ENCODE measurements at regions not wholly inside any gene's neighbourhood (a gene's known extent, or its start where the extent isn't known, plus 50 kb on each side); places are given as distances from the start of the nearest gene placed in this dataset.
"Not testable (repeated sequence)": the region's sequence is repeated elsewhere in the genome, so short reads cannot be mapped to it uniquely, and the experiment has no call there.

DNA sequence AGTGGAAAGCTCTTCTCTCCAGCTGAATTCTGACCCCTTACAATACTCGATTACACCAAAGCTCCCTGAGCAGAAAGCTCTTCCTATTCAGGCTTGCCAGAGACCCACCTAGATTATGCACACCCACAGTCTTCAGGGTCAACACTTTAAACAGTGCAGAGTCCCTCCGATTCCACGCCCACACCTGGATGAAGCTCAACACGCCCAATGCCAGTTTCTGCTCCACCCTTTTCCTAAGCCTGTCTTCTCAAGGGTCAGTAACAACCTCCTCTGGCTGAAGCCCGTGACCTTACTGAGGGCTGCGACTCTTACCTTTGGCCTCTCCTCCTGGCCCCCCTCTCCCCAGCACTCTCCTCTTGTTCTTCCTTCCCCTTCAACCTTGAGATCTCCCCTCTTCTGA lies 492.0 kb upstream of the SALL3 start:
- ATAC-seq (ENCODE audit: insufficient read depth, low read depth) (no peak), DNase-seq (no peak)
- Histone ChIP-seq H3K36me3 (ENCODE audit: insufficient read depth, low read length) (no peaks in the 10 kb centered on the region), H3K4me3 (ENCODE audit: low read depth in 1 of 2, low read length in 2 of 2) (no peak overlapping the region), H3K4me2 (ENCODE audit: insufficient read depth, low read length) (no peak overlapping the region), H2AFZ (ENCODE audit: low read depth, low read length) (no peak overlapping the region), H3K9ac (ENCODE audit: low read depth, low read length) (no peak overlapping the region), H3K27ac (ENCODE audit: low read length) (no peak overlapping the region), H3K27me3 (ENCODE audit: insufficient read depth, low read length, poor library complexity) (peaks cover 3% of the 10 kb centered on the region), H3K4me1 (ENCODE audit: insufficient read depth, low read length) (no peaks in the 10 kb centered on the region), H4K20me1 (ENCODE audit: insufficient read depth, low read length) (no peaks in the 10 kb centered on the region), H3K9me3 (ENCODE audit: insufficient read depth, low read length, severe bottlenecking) (peaks cover 2% of the 10 kb centered on the region), H3K79me2 (ENCODE audit: insufficient read depth, low read length) (no peaks in the 10 kb centered on the region)
- TF ChIP-seq, protein P1, sequence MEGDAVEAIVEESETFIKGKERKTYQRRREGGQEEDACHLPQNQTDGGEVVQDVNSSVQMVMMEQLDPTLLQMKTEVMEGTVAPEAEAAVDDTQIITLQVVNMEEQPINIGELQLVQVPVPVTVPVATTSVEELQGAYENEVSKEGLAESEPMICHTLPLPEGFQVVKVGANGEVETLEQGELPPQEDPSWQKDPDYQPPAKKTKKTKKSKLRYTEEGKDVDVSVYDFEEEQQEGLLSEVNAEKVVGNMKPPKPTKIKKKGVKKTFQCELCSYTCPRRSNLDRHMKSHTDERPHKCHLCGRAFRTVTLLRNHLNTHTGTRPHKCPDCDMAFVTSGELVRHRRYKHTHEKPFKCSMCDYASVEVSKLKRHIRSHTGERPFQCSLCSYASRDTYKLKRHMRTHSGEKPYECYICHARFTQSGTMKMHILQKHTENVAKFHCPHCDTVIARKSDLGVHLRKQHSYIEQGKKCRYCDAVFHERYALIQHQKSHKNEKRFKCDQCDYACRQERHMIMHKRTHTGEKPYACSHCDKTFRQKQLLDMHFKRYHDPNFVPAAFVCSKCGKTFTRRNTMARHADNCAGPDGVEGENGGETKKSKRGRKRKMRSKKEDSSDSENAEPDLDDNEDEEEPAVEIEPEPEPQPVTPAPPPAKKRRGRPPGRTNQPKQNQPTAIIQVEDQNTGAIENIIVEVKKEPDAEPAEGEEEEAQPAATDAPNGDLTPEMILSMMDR (IDR thresholded peaks at IDR 0.05; ENCODE audit: borderline replicate concordance, extremely low read depth, low read length, poor library complexity, severe bottlenecking): no peak
- TF ChIP-seq EZH2 (IDR thresholded peaks at IDR 0.05; ENCODE audit: borderline replicate concordance, low read depth, low read length, severe bottlenecking): no peak

DNA sequence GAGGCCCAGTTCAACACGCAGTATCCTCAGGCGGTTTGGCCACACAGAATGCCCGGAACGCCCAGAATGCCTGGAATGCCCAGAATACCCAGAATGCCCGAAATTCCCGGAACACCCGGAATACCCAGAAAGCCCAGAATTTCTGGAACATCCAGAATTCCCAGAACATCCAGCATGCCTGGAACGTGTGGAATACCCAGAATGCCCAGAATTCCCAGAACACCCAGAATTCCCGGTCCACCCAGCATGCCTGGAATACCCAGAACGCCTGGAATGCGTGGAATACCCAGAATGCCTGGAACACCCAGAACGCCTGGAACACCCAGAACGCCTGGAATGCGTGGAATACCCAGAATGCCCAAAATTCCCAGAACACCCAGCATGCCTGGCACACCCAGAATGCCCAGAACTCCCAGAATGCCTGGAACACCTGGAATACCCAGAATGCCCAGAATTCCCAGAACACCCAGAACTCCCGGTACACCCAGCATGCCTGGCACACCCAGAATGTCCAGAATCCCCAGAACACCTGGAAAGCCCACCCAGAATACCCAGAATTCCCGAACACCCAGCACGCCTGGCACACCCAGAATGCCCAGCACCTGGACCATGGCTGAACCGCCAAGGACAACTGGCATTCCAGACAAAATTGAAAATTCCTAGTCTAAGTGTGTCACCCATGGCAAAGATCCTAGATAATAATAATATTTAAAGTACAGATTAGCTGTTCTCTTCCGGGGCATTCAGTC lies 487.4 kb upstream of the SALL3 start:
- Histone ChIP-seq H3K4me2 (ENCODE audit: insufficient read depth, low read length) (no peak overlapping the region), H3K9ac (ENCODE audit: low read depth, low read length) (no peak overlapping the region), H2AFZ (ENCODE audit: low read depth, low read length) (no peak overlapping the region), H3K79me2 (ENCODE audit: insufficient read depth, low read length) (no peaks in the 10 kb centered on the region), H3K27me3 (ENCODE audit: insufficient read depth, low read length, poor library complexity) (no peaks in the 10 kb centered on the region), H3K36me3 (ENCODE audit: insufficient read depth, low read length) (no peaks in the 10 kb centered on the region), H4K20me1 (ENCODE audit: insufficient read depth, low read length) (no peaks in the 10 kb centered on the region), H3K27ac (ENCODE audit: low read length) (no peak overlapping the region), H3K9me3 (ENCODE audit: insufficient read depth, low read length, severe bottlenecking) (peaks cover 2% of the 10 kb centered on the region), H3K4me1 (ENCODE audit: insufficient read depth, low read length) (no peaks in the 10 kb centered on the region), H3K4me3 (ENCODE audit: low read depth in 1 of 2, low read length in 2 of 2) (no peak overlapping the region)
- DNase-seq (no peak), ATAC-seq (ENCODE audit: insufficient read depth, low read depth) (no peak)
- TF ChIP-seq, protein P1 (IDR thresholded peaks at IDR 0.05; ENCODE audit: borderline replicate concordance, extremely low read depth, low read length, poor library complexity, severe bottlenecking): no peak
- TF ChIP-seq EZH2 (IDR thresholded peaks at IDR 0.05; ENCODE audit: borderline replicate concordance, low read depth, low read length, severe bottlenecking): no peak

DNA sequence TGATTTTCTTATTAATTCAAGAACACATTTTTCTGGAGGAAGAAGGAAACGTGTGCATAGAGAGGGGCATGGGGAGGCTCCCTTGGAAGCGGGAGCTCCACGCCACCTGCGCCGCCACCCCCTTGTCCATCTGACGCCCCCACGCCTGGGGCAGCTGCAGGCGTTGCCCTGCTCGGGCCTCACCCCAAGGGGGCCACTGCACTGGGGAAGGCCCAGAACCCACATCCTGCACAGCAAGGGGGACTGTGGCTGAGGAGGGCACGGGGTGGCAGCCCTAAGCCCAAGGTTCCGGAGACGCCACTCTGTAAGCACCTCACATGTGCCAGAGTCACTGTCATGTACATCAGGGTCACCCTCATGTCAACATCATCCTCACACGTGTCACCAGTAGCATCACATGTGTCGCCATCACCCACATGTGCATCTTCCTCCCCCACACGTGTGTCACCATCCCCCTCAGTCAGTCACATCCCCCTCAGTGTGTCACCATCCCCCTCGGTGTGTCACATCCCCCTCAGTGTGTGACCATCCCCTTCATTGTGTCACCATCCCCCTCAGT lies 486.7 kb upstream of the SALL3 start:
- TF ChIP-seq, protein P1 (IDR thresholded peaks at IDR 0.05; ENCODE audit: borderline replicate concordance, extremely low read depth, low read length, poor library complexity, severe bottlenecking): no peak
- TF ChIP-seq EZH2 (IDR thresholded peaks at IDR 0.05; ENCODE audit: borderline replicate concordance, low read depth, low read length, severe bottlenecking): no peak
- DNase-seq (no peak), ATAC-seq (ENCODE audit: insufficient read depth, low read depth) (0 out of 3 replicates have a peak, but pooled peaks have one; percentile 31)
- Histone ChIP-seq H3K27me3 (ENCODE audit: insufficient read depth, low read length, poor library complexity) (no peaks in the 10 kb centered on the region), H3K4me2 (ENCODE audit: insufficient read depth, low read length) (no peak overlapping the region), H3K9me3 (ENCODE audit: insufficient read depth, low read length, severe bottlenecking) (peaks cover 2% of the 10 kb centered on the region), H3K79me2 (ENCODE audit: insufficient read depth, low read length) (no peaks in the 10 kb centered on the region), H3K9ac (ENCODE audit: low read depth, low read length) (no peak overlapping the region), H2AFZ (ENCODE audit: low read depth, low read length) (no peak overlapping the region), H3K4me1 (ENCODE audit: insufficient read depth, low read length) (no peaks in the 10 kb centered on the region), H3K4me3 (ENCODE audit: low read depth in 1 of 2, low read length in 2 of 2) (no peak overlapping the region), H3K36me3 (ENCODE audit: insufficient read depth, low read length) (no peaks in the 10 kb centered on the region), H3K27ac (ENCODE audit: low read length) (no peak overlapping the region), H4K20me1 (ENCODE audit: insufficient read depth, low read length) (no peaks in the 10 kb centered on the region)

DNA sequence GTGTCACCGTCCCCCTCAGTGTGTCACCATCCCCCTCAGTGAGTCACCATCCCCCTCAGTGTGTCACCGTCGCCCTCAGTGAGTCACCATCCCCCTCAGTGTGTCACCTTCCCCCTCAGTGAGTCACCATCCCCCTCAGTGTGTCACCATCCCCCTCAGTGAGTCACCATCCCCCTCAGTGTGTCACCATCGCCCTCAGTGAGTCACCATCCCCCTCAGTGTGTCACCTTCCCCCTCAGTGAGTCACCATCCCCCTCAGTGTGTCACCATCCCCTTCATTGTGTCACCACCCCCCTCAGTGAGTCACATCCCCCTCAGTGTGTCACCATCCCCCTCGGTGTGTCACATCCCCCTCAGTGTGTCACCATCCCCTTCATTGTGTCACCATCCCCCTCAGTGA lies 486.1 kb upstream of the SALL3 start:
- DNase-seq; H3K27ac ChIP-seq (ENCODE audit: low read length); H3K79me2 ChIP-seq (ENCODE audit: insufficient read depth, low read length); H2AFZ ChIP-seq (ENCODE audit: low read depth, low read length); H4K20me1 ChIP-seq (ENCODE audit: insufficient read depth, low read length); H3K36me3 ChIP-seq (ENCODE audit: insufficient read depth, low read length); H3K4me3 ChIP-seq (ENCODE audit: low read depth in 1 of 2, low read length in 2 of 2); H3K4me2 ChIP-seq (ENCODE audit: insufficient read depth, low read length); H3K9me3 ChIP-seq (ENCODE audit: insufficient read depth, low read length, severe bottlenecking); H3K4me1 ChIP-seq (ENCODE audit: insufficient read depth, low read length); H3K27me3 ChIP-seq (ENCODE audit: insufficient read depth, low read length, poor library complexity); ATAC-seq (ENCODE audit: insufficient read depth, low read depth); H3K9ac ChIP-seq (ENCODE audit: low read depth, low read length): not testable (repeated sequence)

All from DND-41 (cell line).